ENCODE measurements at regions not wholly inside any gene's neighbourhood (a gene's known extent, or its start where the extent isn't known, plus 50 kb on each side); places are given as distances from the start of the nearest gene placed in this dataset.

DNA sequence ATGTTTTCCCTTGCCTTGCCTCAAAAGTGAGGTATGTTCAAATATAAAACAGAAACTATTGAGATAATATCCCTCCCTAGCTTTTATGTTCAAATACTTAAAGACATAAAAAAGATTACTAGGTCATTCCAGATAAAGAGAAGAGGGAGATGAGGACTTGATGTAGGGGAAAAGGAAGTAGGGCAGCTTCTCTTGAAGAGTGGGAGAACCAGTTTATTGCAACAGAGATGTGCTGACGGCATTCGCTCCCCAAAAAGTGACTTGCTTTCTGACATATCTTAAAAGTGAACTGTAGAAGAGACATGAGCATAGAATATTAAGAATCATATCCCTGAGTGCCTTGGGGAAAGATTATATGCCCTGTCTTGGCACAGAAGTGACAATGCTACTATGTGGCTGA, 330.2 kb upstream of the NREP start:
- TF ChIP-seq POLR2AphosphoS5 (IDR thresholded peaks at IDR 0.05) (no peak), EP300 (IDR thresholded peaks at IDR 0.05) (no peak), POLR2A (IDR thresholded peaks at IDR 0.05; ENCODE audit: low read depth) (no peak)
- TF ChIP-seq, protein P1, sequence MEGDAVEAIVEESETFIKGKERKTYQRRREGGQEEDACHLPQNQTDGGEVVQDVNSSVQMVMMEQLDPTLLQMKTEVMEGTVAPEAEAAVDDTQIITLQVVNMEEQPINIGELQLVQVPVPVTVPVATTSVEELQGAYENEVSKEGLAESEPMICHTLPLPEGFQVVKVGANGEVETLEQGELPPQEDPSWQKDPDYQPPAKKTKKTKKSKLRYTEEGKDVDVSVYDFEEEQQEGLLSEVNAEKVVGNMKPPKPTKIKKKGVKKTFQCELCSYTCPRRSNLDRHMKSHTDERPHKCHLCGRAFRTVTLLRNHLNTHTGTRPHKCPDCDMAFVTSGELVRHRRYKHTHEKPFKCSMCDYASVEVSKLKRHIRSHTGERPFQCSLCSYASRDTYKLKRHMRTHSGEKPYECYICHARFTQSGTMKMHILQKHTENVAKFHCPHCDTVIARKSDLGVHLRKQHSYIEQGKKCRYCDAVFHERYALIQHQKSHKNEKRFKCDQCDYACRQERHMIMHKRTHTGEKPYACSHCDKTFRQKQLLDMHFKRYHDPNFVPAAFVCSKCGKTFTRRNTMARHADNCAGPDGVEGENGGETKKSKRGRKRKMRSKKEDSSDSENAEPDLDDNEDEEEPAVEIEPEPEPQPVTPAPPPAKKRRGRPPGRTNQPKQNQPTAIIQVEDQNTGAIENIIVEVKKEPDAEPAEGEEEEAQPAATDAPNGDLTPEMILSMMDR (IDR thresholded peaks at IDR 0.05) = no peak
